Ishikawa (cell line): ENCODE measurements at regions not wholly inside any gene's neighbourhood (a gene's known extent, or its start where the extent isn't known, plus 50 kb on each side); places are given as distances from the start of the nearest gene placed in this dataset.

Experiments used
- CREB1 ChIP-seq: IDR thresholded peaks from 2 replicates; pipeline ENCODE4 v1.6.1; 2012; ENCODE audit warnings: low read depth
- EGR1 ChIP-seq: IDR thresholded peaks from 2 replicates; pipeline ENCODE4 v1.6.1; 2012
- EP300 ChIP-seq: IDR thresholded peaks from 2 replicates; pipeline ENCODE4 v1.6.1; 2012; ENCODE audit warnings: borderline replicate concordance
- NFIC ChIP-seq: IDR thresholded peaks from 2 replicates; pipeline ENCODE4 v1.6.1; 2012
- RAD21 ChIP-seq: IDR thresholded peaks from 2 replicates; pipeline ENCODE4 v1.6.1; 2012; ENCODE audit warnings: low read depth
- TAF1 ChIP-seq: IDR thresholded peaks from 2 replicates; pipeline ENCODE4 v1.6.1; 2012; ENCODE audit warnings: low read depth, mild to moderate bottlenecking
- TCF12 ChIP-seq: IDR thresholded peaks from 2 replicates; pipeline ENCODE4 v1.6.1; 2012; ENCODE audit warnings: low read depth
- TEAD4 ChIP-seq: IDR thresholded peaks from 2 replicates; pipeline ENCODE4 v1.6.1; 2012
- YY1 ChIP-seq: IDR thresholded peaks from 2 replicates; pipeline ENCODE4 v1.6.1; 2012; ENCODE audit warnings: low read depth
- TF ChIP-seq, protein P1 (sequence below): IDR thresholded peaks from 2 replicates; pipeline ENCODE4 v1.6.1; 2012

DNA sequence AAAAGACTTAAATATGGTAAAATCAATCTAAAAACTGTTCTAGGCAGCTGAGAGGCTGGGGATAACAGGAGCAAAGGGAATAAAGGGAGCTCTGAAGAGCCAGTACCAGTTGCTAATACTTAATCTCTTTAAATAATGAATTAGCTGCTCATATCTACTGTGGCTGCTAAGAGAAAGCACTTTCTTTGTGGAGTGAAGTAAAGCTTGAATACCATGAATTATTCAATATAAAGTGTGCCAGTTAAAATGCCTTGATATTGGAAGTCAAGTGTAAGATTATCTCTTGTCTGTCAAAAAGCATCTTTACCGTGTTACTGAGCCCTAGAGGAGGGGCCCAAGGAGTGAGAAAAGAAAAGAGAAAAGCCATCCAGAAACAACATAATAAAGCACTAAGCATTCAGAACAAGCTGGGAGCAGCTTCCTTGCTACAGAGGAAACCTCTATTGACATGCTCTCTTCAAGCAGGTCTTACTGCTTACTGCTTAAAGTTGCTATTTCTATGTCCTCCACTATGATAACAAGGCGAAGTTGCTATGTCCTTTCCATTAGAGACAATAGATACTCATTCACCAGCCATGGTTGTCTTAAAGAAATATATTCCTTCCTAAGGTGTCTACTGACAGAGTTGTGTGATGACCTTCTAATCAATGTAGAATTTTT, 297.4 kb downstream of the CETN3 start:
- TF ChIP-seq TAF1 (no peak), EP300 (no peak), YY1 (no peak), CREB1 (no peak), TEAD4 (no peak), RAD21 (no peak), NFIC (no peak), EGR1 (no peak), TCF12 (no peak)
- TF ChIP-seq, protein P1, sequence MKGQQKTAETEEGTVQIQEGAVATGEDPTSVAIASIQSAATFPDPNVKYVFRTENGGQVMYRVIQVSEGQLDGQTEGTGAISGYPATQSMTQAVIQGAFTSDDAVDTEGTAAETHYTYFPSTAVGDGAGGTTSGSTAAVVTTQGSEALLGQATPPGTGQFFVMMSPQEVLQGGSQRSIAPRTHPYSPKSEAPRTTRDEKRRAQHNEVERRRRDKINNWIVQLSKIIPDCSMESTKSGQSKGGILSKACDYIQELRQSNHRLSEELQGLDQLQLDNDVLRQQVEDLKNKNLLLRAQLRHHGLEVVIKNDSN: no peak
